Kasumi-1 (cell line): ENCODE measurements at regions not wholly inside any gene's neighbourhood (a gene's known extent, or its start where the extent isn't known, plus 50 kb on each side); places are given as distances from the start of the nearest gene placed in this dataset.
"Not testable (repeated sequence)": the region's sequence is repeated elsewhere in the genome, so short reads cannot be mapped to it uniquely, and the experiment has no call there.

Experiments used
- DNase-seq, 2 experiments: peaks; one replicate each; lab custom pipeline; 2025; lab: John Stamatoyannopoulos, UW

- DNase-seq = no peak
Observed at GRCh38 chr16:60675022-60675421, 1361.2 kb downstream of the CDH8 start.

- DNase-seq = no peak
Observed at GRCh38 chr16:60674241-60674640, 1362.0 kb downstream of the CDH8 start.

GRCh38 chr16:60655514-60656153, 1380.6 kb downstream of the CDH8 start:
- DNase-seq = no peak

- DNase-seq = no peak
Observed at GRCh38 chr16:60651346-60651745, 1384.9 kb downstream of the CDH8 start.

GRCh38 chr16:60648290-60648689, 1387.9 kb downstream of the CDH8 start:
- no peak for DNase-seq

GRCh38 chr16:60647388-60647787, 1388.8 kb downstream of the CDH8 start:
- DNase-seq = not testable (repeated sequence)

- no peak for DNase-seq
Observed at GRCh38 chr16:60646631-60647030, 1389.6 kb downstream of the CDH8 start.

GRCh38 chr16:60645541-60645940, 1390.7 kb downstream of the CDH8 start:
- DNase-seq = no peak

- no peak for DNase-seq
Observed at GRCh38 chr16:60642956-60643355, 1393.3 kb downstream of the CDH8 start.

GRCh38 chr16:60641067-60641665, 1395.1 kb downstream of the CDH8 start:
- no peak for DNase-seq

- no peak for DNase-seq
Observed at GRCh38 chr16:60640038-60640437, 1396.2 kb downstream of the CDH8 start.

- not testable (repeated sequence) for DNase-seq
Observed at GRCh38 chr16:60636636-60637035, 1399.6 kb downstream of the CDH8 start.

GRCh38 chr16:60636117-60636516, 1400.1 kb downstream of the CDH8 start:
- no peak for DNase-seq

GRCh38 chr16:60635548-60635947, 1400.7 kb downstream of the CDH8 start:
- DNase-seq = no peak

- DNase-seq = no peak
Observed at GRCh38 chr16:60611844-60612243, 1424.4 kb downstream of the CDH8 start.

GRCh38 chr16:60608971-60609370, 1427.3 kb downstream of the CDH8 start:
- no peak for DNase-seq

- DNase-seq = not testable (repeated sequence)
Observed at GRCh38 chr16:60605652-60606051, 1430.6 kb downstream of the CDH8 start.

- DNase-seq = no peak
Observed at GRCh38 chr16:60605176-60605575, 1431.1 kb downstream of the CDH8 start.

- DNase-seq = no peak
Observed at GRCh38 chr16:60586493-60586892, 1449.7 kb downstream of the CDH8 start.

- no peak for DNase-seq
Observed at GRCh38 chr16:60582528-60582927, 1453.7 kb downstream of the CDH8 start.

- no peak for DNase-seq
Observed at GRCh38 chr16:60566901-60567300, 1469.3 kb downstream of the CDH8 start.

- DNase-seq = no peak
Observed at GRCh38 chr16:60564588-60564987, 1471.7 kb downstream of the CDH8 start.

- no peak for DNase-seq
Observed at GRCh38 chr16:60563166-60563565, 1473.1 kb downstream of the CDH8 start.

- DNase-seq = no peak
Observed at GRCh38 chr16:60558936-60559335, 1477.3 kb downstream of the CDH8 start.
